ENCODE measurements at regions not wholly inside any gene's neighbourhood (a gene's known extent, or its start where the extent isn't known, plus 50 kb on each side); places are given as distances from the start of the nearest gene placed in this dataset.

GRCh38 chr2:67674668-67675067 is 277.5 kb downstream of the ETAA1 start:
- no peak for TF ChIP-seq MAX (IDR thresholded peaks at IDR 0.05)
- no peak for TF ChIP-seq RAD21 (IDR thresholded peaks at IDR 0.05)
- TF ChIP-seq CTCF (IDR thresholded peaks at IDR 0.05; ENCODE audit: low read depth, low read length, missing input control) = no peak
- no peak for TF ChIP-seq TAF1 (conservative IDR thresholded peaks at IDR 0.05)
- TF ChIP-seq SP1 (IDR thresholded peaks at IDR 0.05) = no peak
- TF ChIP-seq YY1 (IDR thresholded peaks at IDR 0.05) = no peak
- no peak for TF ChIP-seq HNF4A (conservative IDR thresholded peaks at IDR 0.05)
- TF ChIP-seq JUND (IDR thresholded peaks at IDR 0.05) = no peak
